ENCODE measurements at regions not wholly inside any gene's neighbourhood (a gene's known extent, or its start where the extent isn't known, plus 50 kb on each side); places are given as distances from the start of the nearest gene placed in this dataset.

DNA sequence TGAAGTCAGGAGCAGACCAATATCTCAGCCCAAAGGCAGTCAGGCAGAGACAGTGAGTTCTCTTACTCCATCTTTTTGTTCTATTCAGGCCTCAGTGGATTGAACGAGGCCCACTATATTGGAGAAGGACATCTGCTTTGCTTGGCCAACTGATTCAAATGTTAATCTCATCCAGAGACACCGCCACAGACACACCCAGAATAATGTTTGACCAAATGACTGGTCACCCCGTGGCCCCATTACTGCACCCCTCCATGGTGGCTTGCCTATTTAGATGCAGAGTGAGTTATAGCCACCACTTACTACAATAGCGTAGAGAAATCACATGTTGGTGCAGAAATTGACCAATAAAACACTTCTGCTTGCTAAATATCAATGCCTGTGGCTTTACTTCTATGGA lies 88.1 kb downstream of the HRH4 start:
- no peak overlapping the region for H3K4me3 Mint-ChIP-seq
- H3K27ac Mint-ChIP-seq = no peak overlapping the region
- ATAC-seq = no peak
- no peaks in the 10 kb centered on the region for H3K4me1 Mint-ChIP-seq
- H3K9me3 Mint-ChIP-seq = no peaks in the 10 kb centered on the region
- no peak for DNase-seq (ENCODE audit: low spot score in 2 of 2)
- no peaks in the 10 kb centered on the region for H3K36me3 Mint-ChIP-seq

- H3K27ac Mint-ChIP-seq = no peak overlapping the region
- H3K36me3 Mint-ChIP-seq = no peaks in the 10 kb centered on the region
- DNase-seq (ENCODE audit: low spot score in 2 of 2) (no peak), ATAC-seq (no peak)
- H3K4me3 Mint-ChIP-seq = no peak overlapping the region
- no peaks in the 10 kb centered on the region for H3K9me3 Mint-ChIP-seq
- H3K4me1 Mint-ChIP-seq = no peaks in the 10 kb centered on the region
These were observed 91.8 kb downstream of the HRH4 start for GRCh38 chr18:24552218-24552617.

DNA sequence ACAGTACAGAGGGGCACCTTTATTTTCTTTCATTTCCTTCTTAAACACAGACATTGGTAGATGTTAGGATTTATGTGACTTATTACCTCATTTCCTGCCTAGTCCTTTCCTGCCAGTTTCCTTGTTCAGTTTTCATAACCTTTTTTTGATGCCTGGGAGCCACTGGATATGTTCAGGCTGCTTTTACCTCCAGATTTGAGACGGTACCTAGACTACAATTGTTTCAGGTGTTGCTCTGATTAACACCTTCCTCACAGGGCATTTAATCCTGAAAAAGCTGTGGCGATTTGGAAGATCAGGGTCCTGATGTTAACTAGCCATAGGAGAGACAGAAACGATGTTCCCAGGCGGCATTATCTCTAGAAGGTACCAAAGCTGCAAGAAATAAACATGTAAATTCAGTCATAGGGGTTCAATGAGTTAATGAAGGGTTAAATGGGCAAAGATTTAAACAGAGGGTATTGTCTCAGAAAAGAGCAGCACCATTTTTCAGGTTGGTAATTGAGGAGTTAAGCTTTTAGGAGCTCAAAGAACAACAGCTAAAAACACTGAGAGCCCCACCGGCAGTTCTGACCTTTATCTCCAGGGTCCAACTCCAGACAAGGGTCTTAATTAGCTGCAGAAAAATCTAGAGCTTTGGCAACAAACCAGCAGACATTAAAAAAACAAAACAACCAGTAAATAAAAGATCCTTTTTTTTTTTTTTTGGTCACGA lies 93.3 kb downstream of the HRH4 start:
- no peaks in the 10 kb centered on the region for H3K36me3 Mint-ChIP-seq
- H3K27ac Mint-ChIP-seq = no peak overlapping the region
- DNase-seq (ENCODE audit: low spot score in 2 of 2) (no peak), ATAC-seq (no peak)
- no peaks in the 10 kb centered on the region for H3K4me1 Mint-ChIP-seq
- no peak overlapping the region for H3K4me3 Mint-ChIP-seq
- H3K9me3 Mint-ChIP-seq = no peaks in the 10 kb centered on the region

- H3K27ac Mint-ChIP-seq = no peak overlapping the region
- no peak overlapping the region for H3K4me3 Mint-ChIP-seq
- ATAC-seq (no peak), DNase-seq (ENCODE audit: low spot score in 2 of 2) (no peak)
- H3K36me3 Mint-ChIP-seq = no peaks in the 10 kb centered on the region
- H3K4me1 Mint-ChIP-seq = no peaks in the 10 kb centered on the region
- no peaks in the 10 kb centered on the region for H3K9me3 Mint-ChIP-seq
These were observed 98.0 kb downstream of the HRH4 start for GRCh38 chr18:24558403-24558802.

GRCh38 chr18:24559526-24559925 lies 99.1 kb downstream of the HRH4 start:
- Mint-ChIP-seq H3K36me3 (no peaks in the 10 kb centered on the region), H3K4me1 (no peaks in the 10 kb centered on the region), H3K4me3 (no peak overlapping the region), H3K27ac (no peak overlapping the region), H3K9me3 (no peaks in the 10 kb centered on the region)
- DNase-seq (ENCODE audit: low spot score in 2 of 2) = no peak
- no peak for ATAC-seq

GRCh38 chr18:24560511-24560981 lies 100.1 kb downstream of the HRH4 start:
- no peak overlapping the region for H3K27ac Mint-ChIP-seq
- no peak overlapping the region for H3K4me3 Mint-ChIP-seq
- no peaks in the 10 kb centered on the region for H3K36me3 Mint-ChIP-seq
- ATAC-seq = no peak
- H3K9me3 Mint-ChIP-seq = no peaks in the 10 kb centered on the region
- no peaks in the 10 kb centered on the region for H3K4me1 Mint-ChIP-seq
- no peak for DNase-seq (ENCODE audit: low spot score in 2 of 2)

- DNase-seq (ENCODE audit: low spot score in 2 of 2) (no peak), ATAC-seq (no peak)
- Mint-ChIP-seq H3K9me3 (no peaks in the 10 kb centered on the region), H3K4me3 (no peak overlapping the region), H3K4me1 (no peaks in the 10 kb centered on the region), H3K36me3 (no peaks in the 10 kb centered on the region), H3K27ac (no peak overlapping the region)
These were observed 101.0 kb downstream of the HRH4 start for GRCh38 chr18:24561369-24561965.

- no peak overlapping the region for H3K4me3 Mint-ChIP-seq
- peak; percentile 5 for ATAC-seq
- H3K9me3 Mint-ChIP-seq = no peaks in the 10 kb centered on the region
- no peak for DNase-seq (ENCODE audit: low spot score in 2 of 2)
- H3K4me1 Mint-ChIP-seq = no peaks in the 10 kb centered on the region
- H3K36me3 Mint-ChIP-seq = no peaks in the 10 kb centered on the region
- H3K27ac Mint-ChIP-seq = no peak overlapping the region
These were observed 106.8 kb downstream of the HRH4 start for GRCh38 chr18:24567199-24567598.

GRCh38 chr18:24570716-24571115 lies 110.3 kb downstream of the HRH4 start:
- H3K9me3 Mint-ChIP-seq = peaks cover 3% of the 10 kb centered on the region
- H3K4me1 Mint-ChIP-seq = no peaks in the 10 kb centered on the region
- DNase-seq (ENCODE audit: low spot score in 2 of 2) = no peak
- no peak overlapping the region for H3K4me3 Mint-ChIP-seq
- no peak for ATAC-seq
- no peaks in the 10 kb centered on the region for H3K36me3 Mint-ChIP-seq
- H3K27ac Mint-ChIP-seq = no peak overlapping the region

- Mint-ChIP-seq H3K36me3 (no peaks in the 10 kb centered on the region), H3K27ac (no peak overlapping the region), H3K4me1 (no peaks in the 10 kb centered on the region), H3K9me3 (no peaks in the 10 kb centered on the region), H3K4me3 (no peak overlapping the region)
- DNase-seq (ENCODE audit: low spot score in 2 of 2) (no peak), ATAC-seq (no peak)
These were observed 122.3 kb downstream of the HRH4 start for GRCh38 chr18:24582771-24583170.

DNA sequence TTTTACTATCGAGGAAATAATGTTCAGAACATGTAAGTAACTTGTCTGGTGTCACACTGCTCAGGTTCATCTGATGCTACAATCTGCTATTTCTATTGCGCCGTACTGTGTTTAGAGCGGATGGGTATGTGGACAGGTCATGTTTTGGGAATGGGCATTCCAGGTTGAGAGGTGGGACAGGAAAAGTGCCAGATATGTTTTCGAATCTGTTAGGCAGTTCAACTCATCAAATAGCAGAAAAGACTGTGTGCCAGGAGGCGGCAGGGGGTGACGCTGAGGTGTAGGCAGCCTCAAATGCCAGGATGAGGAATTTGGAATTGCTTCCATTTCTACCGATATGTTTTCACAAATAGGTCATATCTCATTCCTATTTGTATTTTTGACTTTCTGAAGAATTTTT lies 123.8 kb downstream of the HRH4 start:
- Mint-ChIP-seq H3K4me1 (no peaks in the 10 kb centered on the region), H3K36me3 (no peaks in the 10 kb centered on the region), H3K4me3 (no peak overlapping the region), H3K27ac (no peak overlapping the region), H3K9me3 (no peaks in the 10 kb centered on the region)
- no peak for DNase-seq (ENCODE audit: low spot score in 2 of 2)
- ATAC-seq = no peak

GRCh38 chr18:24584813-24585212 lies 124.4 kb downstream of the HRH4 start:
- no peak overlapping the region for H3K27ac Mint-ChIP-seq

DNA sequence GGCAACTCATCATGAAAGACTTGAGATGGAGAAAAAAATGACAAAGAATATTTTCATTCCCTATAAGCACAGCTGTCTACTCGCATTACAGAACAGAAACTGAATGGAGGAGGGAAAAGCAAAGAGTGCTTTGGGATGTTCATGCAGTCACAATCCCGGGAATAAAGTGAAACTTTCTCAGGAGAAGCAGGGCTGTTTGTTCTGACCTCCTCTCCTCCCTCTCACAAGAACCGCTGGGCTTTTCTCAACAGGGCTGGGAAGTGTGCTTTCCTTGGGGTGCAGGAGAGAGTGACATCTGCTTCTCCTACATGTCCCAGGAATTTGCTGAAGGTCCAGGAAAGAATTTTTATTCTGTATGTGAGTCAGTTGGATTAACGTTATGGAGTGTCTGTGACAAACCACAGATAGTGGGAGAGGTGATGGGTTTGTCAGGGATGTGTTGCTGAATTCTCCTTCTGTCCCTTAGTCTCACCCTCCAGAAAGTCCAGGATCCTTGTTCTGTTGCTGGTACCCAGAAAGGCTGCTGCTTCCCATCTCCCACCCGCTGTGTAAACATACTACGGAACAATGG lies 125.6 kb downstream of the HRH4 start:
- H3K9me3 Mint-ChIP-seq = no peaks in the 10 kb centered on the region
- no peak for DNase-seq (ENCODE audit: low spot score in 2 of 2)
- H3K36me3 Mint-ChIP-seq = no peaks in the 10 kb centered on the region
- H3K4me1 Mint-ChIP-seq = no peaks in the 10 kb centered on the region
- no peak overlapping the region for H3K4me3 Mint-ChIP-seq
- no peak overlapping the region for H3K27ac Mint-ChIP-seq
- no peak for ATAC-seq

More at GRCh38 chr18:24584813-24585212, 124.4 kb downstream of the HRH4 start:
- Mint-ChIP-seq H3K4me1 (no peaks in the 10 kb centered on the region), H3K9me3 (no peaks in the 10 kb centered on the region), H3K4me3 (no peak overlapping the region), H3K36me3 (no peaks in the 10 kb centered on the region)
- ATAC-seq (no peak), DNase-seq (ENCODE audit: low spot score in 2 of 2) (no peak)

GRCh38 chr18:24586662-24587360 lies 126.4 kb downstream of the HRH4 start:
- ATAC-seq (no peak), DNase-seq (ENCODE audit: low spot score in 2 of 2) (no peak)
- H3K4me1 Mint-ChIP-seq = no peaks in the 10 kb centered on the region
- no peak overlapping the region for H3K4me3 Mint-ChIP-seq
- H3K9me3 Mint-ChIP-seq = no peaks in the 10 kb centered on the region
- no peak overlapping the region for H3K27ac Mint-ChIP-seq
- no peaks in the 10 kb centered on the region for H3K36me3 Mint-ChIP-seq

DNA sequence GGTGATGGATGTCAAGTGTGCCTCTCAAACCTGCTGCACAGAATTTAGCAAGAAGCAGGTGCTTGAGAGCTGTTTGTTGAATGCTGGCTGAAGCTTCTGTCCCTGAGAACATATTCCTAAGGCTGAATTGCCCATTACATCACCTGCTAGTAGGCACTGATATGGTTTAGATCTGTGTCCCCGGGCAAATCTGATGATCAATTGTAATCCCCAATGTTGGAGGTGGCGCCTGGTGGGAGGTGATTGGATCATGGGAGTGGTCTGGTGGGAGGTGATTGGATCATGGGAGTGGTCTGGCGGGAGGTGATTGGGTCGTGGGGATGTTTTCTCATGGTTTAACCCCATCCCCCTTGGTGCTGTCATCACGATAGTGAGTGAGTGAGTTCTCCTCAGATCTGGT lies 128.0 kb downstream of the HRH4 start:
- no peak for ATAC-seq

DNA sequence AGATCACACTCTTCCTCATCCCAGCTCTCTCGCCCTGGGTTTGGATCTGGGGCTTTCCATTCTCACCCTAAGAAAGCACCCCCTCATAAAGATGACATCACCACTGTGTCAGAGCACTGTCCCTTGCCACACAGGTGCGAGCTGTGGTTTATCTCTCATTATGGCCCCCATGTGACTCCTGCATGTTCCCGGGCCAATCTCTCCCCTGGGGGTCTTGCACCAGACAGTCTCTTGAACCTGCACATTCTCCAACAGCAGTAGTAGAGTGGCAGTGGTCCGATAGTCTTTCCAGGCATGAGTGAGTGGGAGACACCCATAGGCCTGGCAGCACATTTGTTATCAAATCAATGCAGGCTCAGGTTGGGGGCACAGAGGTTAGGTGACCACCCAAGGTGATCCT lies 130.5 kb downstream of the HRH4 start:
- DNase-seq (ENCODE audit: low spot score in 2 of 2) (no peak), ATAC-seq (peak; percentile 33)
- Mint-ChIP-seq H3K4me1 (no peaks in the 10 kb centered on the region), H3K9me3 (no peaks in the 10 kb centered on the region), H3K27ac (no peak overlapping the region), H3K36me3 (no peaks in the 10 kb centered on the region), H3K4me3 (no peak overlapping the region)

More for the DNA sequence above, 128.0 kb downstream of the HRH4 start:
- Mint-ChIP-seq H3K27ac (no peak overlapping the region), H3K4me1 (no peaks in the 10 kb centered on the region), H3K4me3 (no peak overlapping the region), H3K9me3 (no peaks in the 10 kb centered on the region), H3K36me3 (no peaks in the 10 kb centered on the region)
- no peak for DNase-seq (ENCODE audit: low spot score in 2 of 2)

All from stimulated activated effector memory CD8-positive, alpha-beta T cell treated with anti-CD3 and anti-CD28 coated beads, Interleukin-12 subunit alpha, Interleukin-12 subunit beta, amount 100 ng/mL, for 72 hours (primary cell).